Muscle layer of colon (tissue), 2 donors: ENCODE measurements at regions not wholly inside any gene's neighbourhood (a gene's known extent, or its start where the extent isn't known, plus 50 kb on each side); places are given as distances from the start of the nearest gene placed in this dataset.

Experiments used
- H3K27ac ChIP-seq: one replicate; pipeline ENCODE4 v1.7.0; 2013; ENCODE audit warnings: low read depth, mild to moderate bottlenecking, low read length, moderate library complexity
- H3K27me3 ChIP-seq, 2 donors: one replicate each; pipeline ENCODE4 v1.7.0; 2013; ENCODE audit warnings: low read length in 2 of 2, mild to moderate bottlenecking in 2 of 2; ENCODE audit not compliant: insufficient read depth in 2 of 2, control insufficient read depth in 1 of 2
- H3K36me3 ChIP-seq: one replicate; pipeline ENCODE4 v1.7.0; 2013; ENCODE audit warnings: mild to moderate bottlenecking, low read length; ENCODE audit not compliant: insufficient read depth
- H3K4me1 ChIP-seq: one replicate; pipeline ENCODE4 v1.7.0; 2013; ENCODE audit warnings: mild to moderate bottlenecking, low read length; ENCODE audit not compliant: insufficient read depth
- H3K4me3 ChIP-seq, 2 donors: one replicate each; pipeline ENCODE4 v1.7.0; 2013; ENCODE audit warnings: low read length in 2 of 2, low read depth in 1 of 2, mild to moderate bottlenecking in 1 of 2, moderate library complexity in 1 of 2
- H3K9ac ChIP-seq: one replicate; pipeline ENCODE4 v1.7.0; 2013; ENCODE audit warnings: low read length
- H3K9me3 ChIP-seq: one replicate; pipeline ENCODE4 v1.7.0; 2013; ENCODE audit warnings: mild to moderate bottlenecking, low read length
- donor health status: abdominal sarcoma.
- donor health status: Adenocarcinoma of cecum.

- Histone ChIP-seq H3K9me3 (no peaks in the 10 kb centered on the region), H3K9ac (no peak overlapping the region), H3K27ac (no peak overlapping the region), H3K36me3 (no peaks in the 10 kb centered on the region), H3K4me1 (no peaks in the 10 kb centered on the region), H3K27me3 (no peaks in the 10 kb centered on the region), H3K4me3 (no peak overlapping the region)
These were observed 604.6 kb upstream of the C9orf72 start for GRCh38 chr9:28177925-28178324.

GRCh38 chr9:28179893-28180292, 606.6 kb upstream of the C9orf72 start:
- Histone ChIP-seq H3K27ac (no peak overlapping the region), H3K9ac (no peak overlapping the region), H3K4me3 (no peak overlapping the region), H3K4me1 (no peaks in the 10 kb centered on the region), H3K36me3 (no peaks in the 10 kb centered on the region), H3K9me3 (no peaks in the 10 kb centered on the region), H3K27me3 (no peaks in the 10 kb centered on the region)

- Histone ChIP-seq H3K36me3 (no peaks in the 10 kb centered on the region), H3K27me3 (no peaks in the 10 kb centered on the region), H3K4me3 (no peak overlapping the region), H3K9me3 (no peaks in the 10 kb centered on the region), H3K4me1 (no peaks in the 10 kb centered on the region), H3K27ac (no peak overlapping the region), H3K9ac (no peak overlapping the region)
These were observed 617.7 kb upstream of the C9orf72 start for GRCh38 chr9:28190981-28191380.

GRCh38 chr9:28197653-28198052, 624.4 kb upstream of the C9orf72 start:
- no peaks in the 10 kb centered on the region for H3K27me3 ChIP-seq
- no peaks in the 10 kb centered on the region for H3K4me1 ChIP-seq
- H3K9me3 ChIP-seq, result no peaks in the 10 kb centered on the region
- H3K9ac ChIP-seq, result no peak overlapping the region
- no peak overlapping the region for H3K27ac ChIP-seq
- no peaks in the 10 kb centered on the region for H3K36me3 ChIP-seq
- H3K4me3 ChIP-seq, result no peak overlapping the region

- no peak overlapping the region for H3K9ac ChIP-seq
- H3K9me3 ChIP-seq, result no peaks in the 10 kb centered on the region
- H3K27ac ChIP-seq, result no peak overlapping the region
- H3K4me3 ChIP-seq, result no peak overlapping the region
- no peaks in the 10 kb centered on the region for H3K4me1 ChIP-seq
- H3K36me3 ChIP-seq, result no peaks in the 10 kb centered on the region
- no peaks in the 10 kb centered on the region for H3K27me3 ChIP-seq
These were observed 629.8 kb upstream of the C9orf72 start for GRCh38 chr9:28203036-28203435.

DNA sequence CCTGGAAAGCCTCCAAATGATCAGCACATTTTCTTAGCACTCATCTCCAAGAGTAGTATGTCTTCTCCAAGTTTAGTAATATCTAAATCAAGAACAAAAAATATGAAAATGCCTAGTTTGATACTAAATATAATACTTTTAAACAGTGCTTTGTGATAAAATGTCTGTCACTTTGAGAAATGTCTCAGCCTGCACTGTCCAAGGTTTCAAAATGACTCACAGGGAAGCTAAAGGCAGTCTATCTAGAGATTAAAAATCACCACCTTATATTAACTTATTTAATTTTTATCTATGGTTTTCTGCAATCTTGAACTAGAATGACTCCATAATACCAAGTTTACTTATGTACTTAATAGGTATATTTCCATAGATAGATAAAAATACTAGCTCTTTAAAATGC, 633.0 kb upstream of the C9orf72 start:
- no peaks in the 10 kb centered on the region for H3K9me3 ChIP-seq
- no peaks in the 10 kb centered on the region for H3K4me1 ChIP-seq
- H3K27ac ChIP-seq, result no peak overlapping the region
- no peaks in the 10 kb centered on the region for H3K27me3 ChIP-seq
- no peak overlapping the region for H3K4me3 ChIP-seq
- H3K36me3 ChIP-seq, result no peaks in the 10 kb centered on the region
- H3K9ac ChIP-seq, result no peak overlapping the region

DNA sequence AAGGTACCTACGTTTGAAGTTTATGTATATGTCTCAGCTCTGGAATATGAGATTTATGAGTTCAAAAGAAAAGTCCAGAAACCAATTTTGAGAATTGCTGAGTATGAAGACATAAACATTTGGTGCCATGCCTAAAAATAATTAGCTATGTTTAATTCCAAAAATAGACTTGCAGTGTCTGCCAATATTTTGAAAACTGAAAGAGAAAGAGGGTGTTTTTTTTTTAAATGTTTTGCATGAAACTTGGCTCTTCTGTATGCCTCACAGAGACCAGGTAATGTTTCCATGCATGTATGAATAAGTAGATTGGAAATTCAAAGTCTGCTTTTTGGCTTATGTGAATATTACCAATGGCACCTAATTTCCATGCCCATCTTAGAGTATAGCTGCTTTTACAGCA, 634.4 kb upstream of the C9orf72 start:
- no peaks in the 10 kb centered on the region for H3K36me3 ChIP-seq
- no peaks in the 10 kb centered on the region for H3K4me1 ChIP-seq
- H3K27ac ChIP-seq, result no peak overlapping the region
- no peak overlapping the region for H3K9ac ChIP-seq
- no peak overlapping the region for H3K4me3 ChIP-seq
- H3K27me3 ChIP-seq, result no peaks in the 10 kb centered on the region
- H3K9me3 ChIP-seq, result no peaks in the 10 kb centered on the region

- Histone ChIP-seq H3K27ac (no peak overlapping the region), H3K4me1 (no peaks in the 10 kb centered on the region), H3K36me3 (no peaks in the 10 kb centered on the region), H3K9me3 (no peaks in the 10 kb centered on the region), H3K9ac (no peak overlapping the region), H3K27me3 (no peaks in the 10 kb centered on the region), H3K4me3 (no peak overlapping the region)
These were observed 635.8 kb upstream of the C9orf72 start for GRCh38 chr9:28209130-28209529.

- H3K27me3 ChIP-seq, result no peaks in the 10 kb centered on the region
- no peaks in the 10 kb centered on the region for H3K9me3 ChIP-seq
- no peak overlapping the region for H3K9ac ChIP-seq
- no peak overlapping the region for H3K4me3 ChIP-seq
- no peaks in the 10 kb centered on the region for H3K4me1 ChIP-seq
- no peaks in the 10 kb centered on the region for H3K36me3 ChIP-seq
- H3K27ac ChIP-seq, result no peak overlapping the region
These were observed 639.7 kb upstream of the C9orf72 start for GRCh38 chr9:28212979-28213378.

DNA sequence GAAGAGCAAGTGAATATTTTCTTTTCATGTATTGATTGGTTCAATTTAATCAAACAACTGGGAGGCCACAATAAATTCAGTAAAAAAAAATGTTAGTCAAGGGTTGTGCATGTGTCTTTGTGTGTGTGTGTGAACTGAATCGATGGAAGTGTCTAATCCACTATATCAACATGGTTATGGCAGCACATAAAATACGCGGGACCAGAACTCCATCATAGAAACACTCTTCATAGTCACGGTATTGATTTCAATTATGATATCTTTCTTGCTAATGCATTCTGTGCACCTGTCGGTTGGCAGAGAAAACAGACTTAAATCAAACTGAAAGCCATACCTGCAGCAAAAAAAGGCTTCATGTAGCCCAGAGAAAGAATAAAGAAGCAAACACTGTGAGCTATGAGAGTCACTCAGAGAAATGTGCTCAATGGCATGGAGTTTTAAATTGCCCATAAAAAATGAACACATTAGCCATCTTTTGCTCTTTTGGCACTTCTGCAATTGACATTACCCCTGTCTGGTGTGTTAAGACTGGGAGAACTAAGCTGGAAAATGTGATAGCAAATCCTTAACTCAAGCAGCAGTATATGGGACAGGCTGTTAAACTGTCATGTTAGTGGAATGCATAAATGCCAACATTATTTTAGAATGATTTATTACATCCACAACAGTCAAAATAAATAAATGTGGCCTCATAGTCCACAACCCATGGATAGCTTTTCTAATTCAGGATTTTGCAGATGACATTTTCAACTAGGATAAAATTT, 642.4 kb upstream of the C9orf72 start:
- Histone ChIP-seq H3K9ac (no peak overlapping the region), H3K36me3 (no peaks in the 10 kb centered on the region), H3K4me3 (no peak overlapping the region), H3K4me1 (no peaks in the 10 kb centered on the region), H3K9me3 (no peaks in the 10 kb centered on the region), H3K27me3 (no peaks in the 10 kb centered on the region), H3K27ac (no peak overlapping the region)

- Histone ChIP-seq H3K4me3 (no peak overlapping the region), H3K9me3 (no peaks in the 10 kb centered on the region), H3K27ac (no peak overlapping the region), H3K4me1 (no peaks in the 10 kb centered on the region), H3K9ac (no peak overlapping the region), H3K36me3 (no peaks in the 10 kb centered on the region), H3K27me3 (no peaks in the 10 kb centered on the region)
These were observed 659.4 kb upstream of the C9orf72 start for GRCh38 chr9:28232686-28233085.

DNA sequence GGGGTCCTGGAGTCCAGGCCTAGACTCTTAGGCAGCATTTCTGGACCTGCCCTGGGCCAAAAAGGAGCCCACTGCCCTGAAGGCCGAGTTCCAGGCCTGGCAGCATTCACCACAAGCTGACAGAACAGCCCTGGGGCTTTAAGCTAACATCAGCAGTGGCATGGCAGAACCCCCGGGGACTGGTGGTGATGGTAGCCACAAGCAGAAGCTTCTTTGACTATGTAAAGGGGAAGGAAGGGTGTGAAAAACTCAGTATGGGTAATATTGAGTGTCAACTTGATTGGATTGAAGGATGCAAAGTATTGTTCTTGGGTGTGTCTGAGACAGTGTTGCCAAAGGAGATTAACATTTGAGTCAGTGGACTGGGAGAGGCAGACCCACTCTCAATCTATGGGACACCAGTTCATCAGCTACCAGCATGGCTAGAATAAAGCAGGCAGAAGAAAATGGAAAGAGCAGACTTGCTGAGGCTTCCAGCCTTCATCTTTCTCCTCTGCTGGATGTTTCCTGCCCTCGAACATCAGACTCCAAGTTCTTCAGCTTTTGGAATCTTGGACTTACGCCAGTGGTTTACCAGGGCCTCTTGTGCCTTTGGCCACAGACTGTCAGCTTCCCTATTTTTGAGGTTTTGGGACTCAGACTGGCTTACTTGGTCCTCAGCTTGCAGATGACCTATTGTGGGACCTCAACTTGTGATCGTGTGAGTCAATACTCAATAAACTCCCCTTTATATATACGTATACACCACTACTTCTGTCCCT, 661.0 kb upstream of the C9orf72 start:
- no peak overlapping the region for H3K9ac ChIP-seq
- H3K4me3 ChIP-seq, result no peak overlapping the region
- no peaks in the 10 kb centered on the region for H3K36me3 ChIP-seq
- no peaks in the 10 kb centered on the region for H3K9me3 ChIP-seq
- no peaks in the 10 kb centered on the region for H3K4me1 ChIP-seq
- H3K27me3 ChIP-seq, result no peaks in the 10 kb centered on the region
- H3K27ac ChIP-seq, result no peak overlapping the region
